Stomach (tissue), 4 donors: ENCODE measurements at regions not wholly inside any gene's neighbourhood (a gene's known extent, or its start where the extent isn't known, plus 50 kb on each side); places are given as distances from the start of the nearest gene placed in this dataset.
"Not testable (repeated sequence)": the region's sequence is repeated elsewhere in the genome, so short reads cannot be mapped to it uniquely, and the experiment has no call there.

Experiments
- EP300 ChIP-seq: sonication (generic); formaldehyde crosslinking; IDR thresholded peaks from one replicate; pipeline ENCODE4 v1.6.1; 2017; ENCODE audit warnings: antibody characterized with exemption
- POLR2A ChIP-seq, 4 donors: fragments of 450-650 bp; IDR thresholded peaks; one replicate each; pipeline ENCODE4 v1.6.1; 2016; ENCODE audit warnings: antibody characterized with exemption in 4 of 4, control low read depth in 2 of 4, mild to moderate bottlenecking in 1 of 4, moderate library complexity in 1 of 4
- POLR2AphosphoS5 ChIP-seq, 3 donors: sonication (generic); formaldehyde crosslinking; IDR thresholded peaks; one replicate each; pipeline ENCODE4 v1.6.1; 2016; ENCODE audit warnings: antibody characterized with exemption in 3 of 3
- TF ChIP-seq, protein P1 (sequence below), 7 experiments: fragments of 450-650 bp in 4 of 7; fragments of 200-600 bp in 3 of 7; sonication (generic) in 3 of 7; IDR thresholded peaks; one replicate each; pipeline ENCODE4 v1.5.1; 2016 to 2019; ENCODE audit warnings: antibody characterized with exemption in 7 of 7, control low read depth in 2 of 7, mild to moderate bottlenecking in 1 of 7

DNA sequence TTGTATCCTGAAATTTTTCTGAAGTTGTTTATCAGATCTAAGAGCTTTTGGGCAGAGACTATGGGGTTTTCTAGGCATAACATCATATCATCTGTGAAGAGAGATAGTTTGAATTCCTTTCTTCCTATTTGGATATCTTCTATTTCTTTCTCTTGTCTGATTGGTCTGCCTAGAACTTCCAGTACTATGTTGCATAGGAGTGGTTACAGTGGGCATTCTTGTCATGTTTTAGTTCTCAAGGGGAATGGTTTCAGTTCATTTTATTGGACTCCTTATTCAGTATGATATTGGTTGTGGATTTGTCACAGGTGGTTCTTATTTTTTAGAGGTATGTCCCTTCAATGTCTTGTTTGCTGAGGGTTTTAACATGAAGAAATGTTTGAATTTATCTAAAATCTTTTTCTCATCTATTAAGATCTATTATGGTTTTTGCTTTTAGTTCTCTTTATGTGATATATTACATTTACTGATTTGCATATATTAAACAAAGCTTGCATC, 286.6 kb upstream of the C1QTNF3 start:
- not testable (repeated sequence) for TF ChIP-seq EP300; POLR2A (IDR thresholded peaks at IDR 0.05); POLR2AphosphoS5 (IDR thresholded peaks at IDR 0.05)
- TF ChIP-seq, protein P1, sequence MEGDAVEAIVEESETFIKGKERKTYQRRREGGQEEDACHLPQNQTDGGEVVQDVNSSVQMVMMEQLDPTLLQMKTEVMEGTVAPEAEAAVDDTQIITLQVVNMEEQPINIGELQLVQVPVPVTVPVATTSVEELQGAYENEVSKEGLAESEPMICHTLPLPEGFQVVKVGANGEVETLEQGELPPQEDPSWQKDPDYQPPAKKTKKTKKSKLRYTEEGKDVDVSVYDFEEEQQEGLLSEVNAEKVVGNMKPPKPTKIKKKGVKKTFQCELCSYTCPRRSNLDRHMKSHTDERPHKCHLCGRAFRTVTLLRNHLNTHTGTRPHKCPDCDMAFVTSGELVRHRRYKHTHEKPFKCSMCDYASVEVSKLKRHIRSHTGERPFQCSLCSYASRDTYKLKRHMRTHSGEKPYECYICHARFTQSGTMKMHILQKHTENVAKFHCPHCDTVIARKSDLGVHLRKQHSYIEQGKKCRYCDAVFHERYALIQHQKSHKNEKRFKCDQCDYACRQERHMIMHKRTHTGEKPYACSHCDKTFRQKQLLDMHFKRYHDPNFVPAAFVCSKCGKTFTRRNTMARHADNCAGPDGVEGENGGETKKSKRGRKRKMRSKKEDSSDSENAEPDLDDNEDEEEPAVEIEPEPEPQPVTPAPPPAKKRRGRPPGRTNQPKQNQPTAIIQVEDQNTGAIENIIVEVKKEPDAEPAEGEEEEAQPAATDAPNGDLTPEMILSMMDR (IDR thresholded peaks at IDR 0.05): not testable (repeated sequence)
